GM21576 (cell line): ENCODE measurements at regions not wholly inside any gene's neighbourhood (a gene's known extent, or its start where the extent isn't known, plus 50 kb on each side); places are given as distances from the start of the nearest gene placed in this dataset.

Experiments
- ATAC-seq: cut with Tn5 transposase; IDR thresholded peaks from one replicate; pipeline ENCODE4 v1.9.1; 2021; ENCODE audit warnings: mild to moderate bottlenecking, moderate library complexity; ENCODE audit not compliant: unreplicated experiment

DNA sequence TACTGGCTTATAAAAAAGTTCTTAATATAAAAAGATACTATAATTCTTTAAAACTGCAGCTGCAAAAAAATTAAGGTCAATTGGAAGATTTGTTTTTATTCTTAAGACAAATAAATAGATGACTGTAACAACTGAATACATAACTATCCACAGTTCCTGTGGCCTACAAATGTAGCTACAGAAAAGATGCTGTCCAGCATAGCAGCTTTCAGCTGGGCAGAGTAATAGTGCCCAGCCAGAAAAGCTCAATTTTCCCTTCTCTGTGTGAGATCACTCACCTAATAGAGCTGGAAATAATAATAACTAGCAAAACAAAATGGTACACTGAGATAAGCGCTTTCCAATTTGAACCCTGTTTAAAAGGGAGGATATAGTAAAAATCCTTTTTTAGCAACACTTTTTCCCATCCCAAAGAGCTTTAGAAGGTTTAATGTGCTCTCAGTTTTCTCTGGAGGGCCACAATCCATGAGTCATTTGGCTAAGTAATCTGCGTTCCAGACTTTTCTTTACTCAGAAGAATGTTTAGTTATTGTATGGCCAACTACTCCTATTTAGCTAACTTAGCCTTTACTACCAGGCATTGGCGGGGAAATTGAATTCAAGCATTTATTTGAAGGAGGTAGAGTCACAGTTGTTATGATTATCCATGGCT is 158.1 kb upstream of the SLC39A10 start:
- ATAC-seq = no peak

DNA sequence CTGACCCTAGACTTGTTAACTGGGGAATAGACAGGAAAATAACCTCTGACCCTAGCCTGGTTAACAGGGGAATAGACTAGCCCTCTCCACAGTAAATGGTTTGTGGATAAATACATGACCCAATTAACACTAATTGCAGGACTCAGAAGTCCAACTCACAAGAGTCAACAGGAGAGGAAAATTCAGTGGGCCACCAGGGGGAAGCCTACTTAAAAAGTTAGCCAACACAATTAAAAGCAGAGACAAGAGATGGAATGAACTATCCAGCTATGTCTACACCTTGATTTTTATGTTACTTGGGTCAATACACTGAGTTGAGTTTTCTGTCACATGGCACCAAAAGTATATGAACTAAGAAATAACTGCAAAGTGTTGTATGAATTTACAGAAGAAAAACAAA is 158.8 kb upstream of the SLC39A10 start:
- ATAC-seq = no peak

DNA sequence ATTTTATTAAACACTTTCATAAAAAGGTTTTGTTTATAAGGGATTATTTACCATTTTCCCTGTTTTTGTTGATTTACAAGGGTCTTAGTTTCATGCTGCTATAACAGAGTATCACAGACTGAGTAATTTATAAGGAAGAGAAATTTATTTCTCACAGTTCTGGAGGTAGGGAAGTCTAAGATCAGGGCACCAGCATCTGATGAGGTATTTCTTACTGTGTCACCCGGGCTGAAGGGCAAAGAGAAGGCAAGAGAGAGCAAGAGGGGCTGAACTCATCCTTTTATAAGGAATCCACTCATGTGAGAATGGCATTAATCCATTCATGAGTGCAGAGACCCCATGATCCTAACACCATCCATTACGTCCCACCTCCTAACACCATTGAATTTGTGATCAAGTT is 160.0 kb upstream of the SLC39A10 start:
- no peak for ATAC-seq

DNA sequence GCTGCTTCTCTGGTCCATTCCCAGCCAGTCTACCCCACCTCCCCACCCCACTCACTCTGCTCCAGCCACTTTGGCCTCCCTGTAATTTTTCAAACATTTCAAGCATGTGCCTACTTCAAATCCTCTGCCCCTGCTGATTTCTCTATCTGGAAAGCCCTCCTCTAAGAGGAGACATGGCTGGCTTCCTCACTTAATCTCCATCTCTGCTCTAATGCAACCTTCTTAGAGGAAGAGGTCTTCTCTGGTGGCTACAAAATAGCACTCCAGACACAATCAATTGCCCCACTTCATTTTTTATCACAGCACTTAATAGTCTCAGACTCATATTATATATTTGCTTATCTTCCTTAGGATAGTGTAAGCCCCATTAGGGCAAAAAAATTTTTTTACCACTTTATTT is 161.1 kb upstream of the SLC39A10 start:
- no peak for ATAC-seq

DNA sequence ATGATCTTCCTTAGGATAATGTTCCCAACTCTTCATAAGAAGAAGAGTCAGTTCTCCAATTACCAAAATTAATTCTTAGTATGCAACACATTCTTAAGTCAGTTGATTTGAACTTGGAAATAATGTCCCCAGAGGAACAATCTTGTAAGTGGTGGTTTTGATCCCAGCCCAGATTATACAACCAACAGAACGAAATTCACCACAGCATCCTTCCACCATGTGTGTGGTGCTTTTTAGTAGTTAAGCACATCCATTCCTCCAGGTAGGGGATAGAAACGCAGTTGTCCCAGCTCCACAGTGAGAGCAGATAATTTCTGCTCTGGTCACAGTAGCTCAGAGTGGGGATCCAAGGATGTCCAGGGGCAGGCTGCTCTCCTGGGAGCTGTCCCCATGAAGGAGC is 161.7 kb upstream of the SLC39A10 start:
- ATAC-seq = no peak

DNA sequence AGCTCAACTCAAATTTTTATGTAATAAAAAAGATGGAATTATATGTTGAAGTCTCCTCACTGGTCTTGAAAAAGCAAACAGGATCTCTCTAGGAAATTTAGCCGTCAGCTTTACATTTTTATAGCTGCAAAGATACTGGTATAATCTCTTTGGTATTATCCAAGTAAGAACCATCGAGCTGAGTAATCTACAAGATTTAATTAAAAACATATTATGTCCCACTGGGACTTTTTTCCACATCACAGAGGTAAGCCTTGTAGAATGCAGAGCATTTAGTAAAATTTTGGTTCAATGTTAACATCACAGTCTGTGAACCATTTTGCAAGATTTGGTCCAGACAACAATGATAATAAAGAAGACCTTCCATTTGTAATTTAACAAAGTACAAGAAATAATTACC is 162.6 kb upstream of the SLC39A10 start:
- ATAC-seq = no peak

DNA sequence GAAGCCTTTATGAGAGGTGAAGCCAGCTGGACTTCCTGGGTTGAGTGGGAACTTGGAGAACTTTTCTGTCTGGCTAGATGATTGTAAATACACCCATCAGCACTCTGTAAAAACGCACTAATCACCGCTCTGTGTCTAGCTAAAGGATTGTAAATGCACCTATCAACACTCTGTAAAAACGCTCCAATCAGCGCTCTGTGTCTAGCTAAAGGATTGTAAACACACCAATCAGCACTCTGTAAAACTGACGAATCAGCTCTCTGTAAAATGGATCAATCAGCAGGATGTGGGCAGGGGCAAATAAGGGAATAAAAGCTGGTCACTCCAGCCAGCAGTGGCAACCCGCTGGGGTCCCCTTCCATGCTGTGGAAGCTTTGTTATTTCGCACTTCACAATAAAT is 163.6 kb upstream of the SLC39A10 start:
- no peak for ATAC-seq

DNA sequence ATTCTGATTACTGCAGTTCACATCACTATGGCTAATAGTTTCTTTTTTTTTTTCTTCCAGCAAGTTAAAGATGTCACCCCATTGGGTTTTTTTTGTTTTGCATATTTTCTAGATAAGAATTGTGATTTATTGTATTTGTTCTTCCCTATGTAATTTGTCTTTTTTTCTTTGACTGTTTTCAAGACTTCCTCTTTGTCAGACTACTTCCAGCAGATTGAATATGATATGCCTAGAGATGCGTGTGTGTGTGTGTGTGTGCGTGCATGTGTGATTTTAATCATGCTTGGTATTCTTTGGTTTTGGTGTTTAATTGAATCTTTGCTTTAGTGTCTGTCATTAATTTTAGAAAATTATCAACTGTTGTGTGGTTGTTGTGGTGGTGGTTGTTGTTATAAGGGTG is 166.7 kb upstream of the SLC39A10 start:
- ATAC-seq = no peak

DNA sequence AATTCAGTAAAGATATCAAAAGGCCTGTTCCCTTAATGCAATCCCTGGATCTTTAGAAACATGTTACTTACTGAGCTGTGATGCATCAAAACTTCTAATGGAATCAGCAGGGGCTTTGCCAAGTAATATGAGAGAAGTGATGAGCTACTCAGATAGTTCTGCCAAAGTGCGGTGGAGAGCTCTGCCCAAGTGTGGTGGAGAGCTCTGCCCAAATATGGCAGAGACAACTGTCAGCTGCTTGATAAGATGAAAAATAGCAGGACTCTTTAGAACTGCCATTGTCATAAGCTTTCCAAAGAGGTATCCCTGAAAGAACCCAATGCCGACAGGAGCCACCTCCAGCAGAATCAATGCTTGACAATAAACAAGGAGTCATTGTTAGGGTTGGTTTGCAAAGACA is 167.9 kb upstream of the SLC39A10 start:
- no peak for ATAC-seq

DNA sequence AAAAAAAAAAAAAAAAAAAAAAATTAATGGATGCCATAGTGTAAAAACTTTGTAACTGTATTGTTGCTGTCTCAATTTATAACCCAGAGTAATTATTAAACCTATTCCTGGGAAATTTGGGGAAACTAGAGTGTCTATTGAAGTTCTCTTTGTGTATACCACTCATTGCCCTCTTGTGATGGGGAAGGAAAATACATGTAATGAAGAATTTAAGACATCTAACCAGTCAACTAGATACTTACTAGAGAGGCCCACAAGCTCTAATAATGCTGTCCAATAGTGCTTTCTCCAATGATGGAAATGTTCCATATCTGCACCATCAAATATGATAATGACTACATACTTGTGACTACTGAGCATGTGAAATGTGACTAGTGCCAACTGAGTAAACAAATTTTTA is 168.5 kb upstream of the SLC39A10 start:
- no peak for ATAC-seq

DNA sequence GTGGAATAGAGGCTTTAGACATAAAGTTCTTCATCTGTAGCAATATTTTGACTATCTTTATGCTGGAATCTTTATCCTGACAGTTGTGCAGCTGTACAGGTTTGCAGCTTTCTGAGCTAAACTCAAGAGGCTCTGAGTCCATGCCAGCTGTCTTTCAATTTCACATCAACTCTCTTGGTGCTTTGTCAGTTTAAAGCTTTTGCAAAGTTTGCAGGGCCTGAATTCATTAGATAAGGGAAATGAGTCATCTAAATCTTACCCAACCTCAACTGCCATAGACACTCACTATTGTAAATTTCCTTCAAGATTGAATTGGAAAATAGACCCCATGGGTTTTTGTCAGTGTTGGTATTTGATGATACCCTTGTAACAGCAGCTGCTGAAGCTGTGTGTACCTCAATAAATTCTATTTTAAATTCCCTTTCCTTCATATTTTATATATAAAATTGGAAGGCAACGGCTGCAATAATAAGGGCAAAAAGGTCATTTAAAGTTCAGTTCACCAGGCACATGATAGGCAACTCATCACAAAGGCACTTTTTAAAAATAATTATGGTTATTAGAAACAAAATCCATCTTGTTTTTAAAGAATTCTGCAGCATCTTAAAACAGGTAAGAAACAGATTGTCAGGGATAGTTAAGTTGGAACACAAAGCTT is 169.9 kb upstream of the SLC39A10 start:
- peak; percentile 94 for ATAC-seq

DNA sequence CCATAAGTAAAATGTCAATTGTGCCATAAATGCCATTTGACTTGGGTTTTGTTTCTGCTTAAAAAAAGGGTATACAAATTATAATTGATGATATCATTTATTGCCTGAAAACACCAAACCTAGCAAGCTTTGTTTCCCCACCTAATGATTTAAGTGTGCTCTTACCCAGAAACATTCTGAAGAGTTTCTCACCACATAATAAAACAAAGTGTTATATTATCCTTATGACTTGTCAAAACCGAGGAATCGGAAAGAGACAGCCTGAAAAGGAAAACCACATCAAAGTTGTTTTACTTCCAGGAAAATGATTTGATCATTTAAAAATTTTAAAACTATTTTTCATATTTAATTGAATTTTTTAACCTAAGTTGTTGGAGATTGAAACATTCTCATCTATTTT is 170.5 kb upstream of the SLC39A10 start:
- ATAC-seq = no peak

DNA sequence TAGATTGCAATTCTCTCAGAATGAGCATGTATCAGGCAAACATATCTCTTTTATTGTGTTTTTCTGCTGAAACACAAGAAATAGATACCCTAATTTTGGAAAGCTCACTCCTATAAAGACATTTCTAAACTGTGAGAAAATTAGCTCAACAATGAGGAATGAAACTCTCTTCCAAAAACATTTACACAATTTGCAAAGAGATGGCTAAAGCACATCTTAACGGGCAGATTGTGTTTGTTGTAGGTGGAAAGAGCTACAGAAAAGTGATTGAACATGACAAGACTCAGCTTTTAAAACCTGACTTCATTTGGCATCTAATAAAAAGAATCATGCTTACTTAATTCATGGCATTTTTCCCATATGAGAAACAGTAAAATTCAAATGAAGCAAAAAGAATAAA is 175.0 kb upstream of the SLC39A10 start:
- no peak for ATAC-seq

DNA sequence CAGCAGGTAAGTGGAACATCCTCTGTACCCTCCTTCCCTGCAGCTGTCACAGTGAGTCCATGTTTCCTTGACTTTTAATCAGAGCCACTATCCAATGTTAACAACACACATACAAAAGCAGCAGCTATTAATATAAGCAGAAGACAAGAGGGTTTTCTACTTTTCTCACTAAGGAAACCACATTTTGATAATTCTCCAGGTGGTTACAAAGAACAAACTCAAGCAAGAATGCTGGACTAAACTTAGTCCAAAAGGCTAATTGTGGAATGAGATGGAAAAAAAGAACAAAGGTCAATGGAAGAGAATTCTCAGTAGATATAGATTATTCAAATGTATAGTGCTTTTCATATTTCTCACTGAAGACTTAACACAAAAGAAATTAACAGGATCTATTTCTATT is 176.9 kb upstream of the SLC39A10 start:
- no peak for ATAC-seq

DNA sequence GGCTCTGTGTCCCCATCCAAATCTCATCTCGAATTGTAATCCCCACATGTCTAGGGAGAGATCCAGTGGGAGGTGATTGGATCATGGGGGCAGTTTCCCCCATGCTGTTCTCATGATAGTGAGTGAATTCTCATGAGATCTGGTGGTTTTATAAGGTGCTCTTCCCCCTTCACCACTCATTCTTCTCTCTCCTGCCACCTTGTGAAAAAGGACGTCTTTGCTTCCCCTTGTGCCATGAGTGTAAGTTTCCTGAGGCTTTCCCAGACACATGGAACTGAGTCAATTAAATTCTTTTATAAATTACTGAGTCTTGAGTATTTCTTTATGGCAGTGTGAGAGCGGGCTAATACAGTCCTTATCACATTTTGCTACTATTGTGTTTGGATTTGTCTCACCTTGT is 177.6 kb upstream of the SLC39A10 start:
- ATAC-seq = no peak

DNA sequence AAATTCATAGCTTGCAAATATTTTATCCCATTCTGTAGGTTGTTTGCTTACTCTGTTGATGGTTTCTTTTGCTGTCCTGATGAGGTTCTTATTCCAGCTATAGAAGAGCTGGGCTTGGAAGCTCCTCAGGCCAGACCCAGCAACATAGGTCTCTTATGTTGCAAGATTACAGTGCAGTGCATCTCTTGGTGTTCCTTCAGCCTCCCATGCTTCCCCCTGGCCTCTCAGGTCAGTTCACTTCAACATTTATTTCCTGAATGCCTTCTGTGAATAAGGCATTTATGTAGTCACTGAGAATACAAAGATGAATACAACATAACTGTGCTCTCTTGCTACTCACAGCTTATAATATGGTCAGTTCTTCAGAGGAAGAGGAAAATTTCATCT is 179.0 kb upstream of the SLC39A10 start:
- no peak for ATAC-seq

DNA sequence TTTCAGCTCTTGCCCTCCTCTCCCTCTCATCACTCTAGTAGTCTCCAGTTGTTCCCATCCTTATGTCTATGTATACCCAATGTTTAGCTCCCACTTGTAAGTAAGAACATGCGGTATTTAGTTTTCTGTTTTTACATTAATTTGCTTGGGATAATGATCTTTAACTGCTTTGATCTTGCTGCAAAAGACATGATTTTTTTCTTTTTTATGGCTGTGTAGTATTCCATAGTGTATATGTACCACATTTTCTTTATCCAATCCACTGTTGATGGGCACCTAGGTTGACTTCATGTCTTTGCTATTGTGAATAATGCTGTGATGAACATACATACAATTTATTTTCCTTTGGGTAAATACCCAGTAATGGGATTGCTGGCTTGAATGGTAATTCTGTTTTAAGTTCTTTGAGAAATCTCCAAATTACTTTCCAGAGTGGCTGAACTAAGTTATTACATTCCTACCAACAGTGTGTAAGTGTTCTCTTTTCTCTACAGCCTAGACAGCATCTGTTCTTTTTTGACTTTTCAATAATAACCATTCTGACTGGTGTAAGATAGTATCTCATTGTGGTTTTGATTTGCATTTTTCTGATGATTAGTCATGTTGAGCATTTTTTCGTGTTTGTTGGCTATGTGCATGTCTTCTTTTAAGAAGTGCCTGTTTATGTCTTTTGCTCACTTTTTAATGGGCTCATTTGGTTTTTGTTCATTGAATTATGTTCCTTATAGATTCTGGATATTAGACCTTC is 179.6 kb upstream of the SLC39A10 start:
- ATAC-seq = peak; percentile 53

DNA sequence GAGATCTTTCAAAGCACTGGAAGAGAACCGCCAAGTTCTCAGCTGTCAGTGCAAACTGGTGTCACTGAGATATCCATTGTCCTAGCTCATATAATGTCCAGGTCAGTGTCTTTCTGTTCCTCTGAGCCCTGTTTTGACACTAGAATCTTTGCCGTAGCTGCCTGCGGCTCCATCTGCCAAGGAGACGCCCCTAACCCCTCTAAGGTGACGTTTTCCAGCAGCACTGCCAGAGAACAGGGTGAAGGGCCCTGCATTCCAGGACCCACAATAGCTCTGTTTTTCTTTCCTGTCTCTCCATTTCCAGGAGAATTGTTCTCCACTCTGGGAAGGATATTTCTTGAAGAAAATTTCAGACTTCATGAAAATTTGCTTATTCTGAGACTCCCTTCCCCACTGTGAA is 181.7 kb upstream of the SLC39A10 start:
- ATAC-seq = no peak

DNA sequence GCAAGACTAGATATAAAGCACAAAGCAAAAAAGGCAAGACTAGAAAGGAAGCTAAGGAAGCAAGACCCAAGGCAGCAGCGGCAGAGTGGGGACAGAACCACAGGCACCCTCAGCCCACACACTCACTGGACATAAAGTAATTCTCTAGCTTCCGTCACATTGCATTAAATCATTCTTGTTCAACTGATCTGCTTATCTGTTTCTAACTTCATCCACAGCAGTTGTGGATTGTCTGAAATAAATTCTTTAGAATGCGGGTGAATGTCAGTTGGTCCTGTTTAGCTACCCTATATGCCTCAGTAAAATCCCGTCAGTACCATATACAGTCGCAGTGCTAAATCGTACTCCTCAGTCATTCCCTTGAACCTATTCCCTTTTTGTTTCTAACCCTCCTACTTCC is 183.2 kb upstream of the SLC39A10 start:
- ATAC-seq = no peak

DNA sequence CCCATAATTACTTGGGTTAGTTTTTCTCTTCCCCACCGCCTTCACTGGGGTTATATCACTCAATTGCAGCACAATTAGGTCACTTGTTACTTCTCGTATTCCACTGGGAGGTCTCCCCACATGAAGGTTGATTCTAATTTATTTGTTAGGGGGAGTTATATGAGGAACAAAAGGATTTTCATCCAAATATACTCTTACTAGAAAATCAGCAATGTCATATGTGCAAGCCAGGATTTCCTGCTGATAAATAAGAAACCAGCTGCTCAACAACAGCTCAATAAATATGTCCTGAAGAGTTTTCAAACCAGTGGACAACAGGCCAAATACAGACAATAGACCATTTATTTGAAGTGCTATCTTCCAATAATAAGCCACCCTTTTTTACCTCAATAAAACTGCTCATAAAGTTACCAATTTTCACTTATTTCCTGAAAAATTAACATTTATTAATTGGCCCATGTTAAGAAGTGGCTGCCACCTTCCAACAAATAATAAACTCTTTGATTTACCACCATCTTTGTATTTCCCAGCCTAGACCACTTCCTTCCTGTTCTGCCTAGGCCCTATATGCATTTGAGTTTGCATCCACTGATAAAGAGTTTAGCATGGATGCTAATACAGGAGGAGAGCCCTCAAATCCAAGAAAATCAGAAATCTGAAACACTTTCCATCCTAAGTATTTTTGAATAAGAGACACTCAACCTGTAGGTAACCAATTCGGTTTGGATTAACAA is 184.4 kb upstream of the SLC39A10 start:
- ATAC-seq = no peak

DNA sequence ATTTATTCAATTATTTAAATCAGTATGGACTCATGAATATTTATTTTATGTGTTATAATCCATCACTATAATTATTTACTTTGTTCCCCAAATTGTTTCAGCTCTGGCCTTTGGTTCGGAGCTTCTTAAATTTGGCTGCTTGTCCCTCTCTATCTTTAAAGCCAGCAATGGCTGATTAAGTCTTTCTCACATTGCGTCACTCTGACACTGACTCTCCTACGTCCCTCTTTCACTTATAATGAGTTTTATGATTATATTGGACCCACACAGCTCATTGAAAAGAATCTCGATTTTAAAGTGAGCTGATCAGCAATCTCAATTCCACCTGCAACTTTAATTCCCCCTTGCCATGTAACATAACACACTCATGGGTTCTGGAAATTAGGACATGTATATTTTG is 185.2 kb upstream of the SLC39A10 start:
- no peak for ATAC-seq

DNA sequence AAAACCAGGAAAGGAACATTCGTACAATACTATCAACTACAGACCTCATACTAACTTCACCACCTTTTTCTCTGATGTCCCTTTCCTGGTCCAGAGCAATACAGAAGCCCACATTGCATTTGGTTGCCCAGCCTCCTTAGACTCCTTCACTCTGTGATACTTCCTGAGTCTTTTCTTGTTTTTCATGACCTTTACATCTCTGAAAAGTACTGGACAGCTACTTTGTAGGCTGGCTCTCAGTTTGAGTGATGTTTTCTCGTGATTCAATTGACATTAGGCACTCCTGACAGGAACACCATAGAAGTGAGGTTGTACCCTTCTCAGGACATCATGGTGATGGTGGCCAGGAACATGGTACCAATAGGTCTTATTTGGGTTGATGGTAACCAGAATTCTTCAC is 185.9 kb upstream of the SLC39A10 start:
- ATAC-seq = no peak
